ENCODE measurements at regions not wholly inside any gene's neighbourhood (a gene's known extent, or its start where the extent isn't known, plus 50 kb on each side); places are given as distances from the start of the nearest gene placed in this dataset.
A peak's percentile ranks its signal among the peaks of the same experiment; 100 is the strongest.

- DNase-seq: no peak
Measured at GRCh38 chr22:48147404-48147803, 1385.0 kb downstream of the TBC1D22A start.

- no peak for DNase-seq
Measured at GRCh38 chr22:48146426-48146825, 1384.0 kb downstream of the TBC1D22A start.

GRCh38 chr22:48145738-48146137 lies 1383.3 kb downstream of the TBC1D22A start:
- no peak for DNase-seq

- DNase-seq: no peak
Measured at GRCh38 chr22:48144318-48144717, 1381.9 kb downstream of the TBC1D22A start.

- no peak for DNase-seq
Measured at GRCh38 chr22:48143856-48144255, 1381.4 kb downstream of the TBC1D22A start.

- DNase-seq: no peak
Measured at GRCh38 chr22:48142388-48142787, 1379.9 kb downstream of the TBC1D22A start.

- no peak for DNase-seq
Measured at GRCh38 chr22:48141301-48141700, 1378.9 kb downstream of the TBC1D22A start.

GRCh38 chr22:48140261-48140813 lies 1377.9 kb downstream of the TBC1D22A start:
- no peak for DNase-seq

GRCh38 chr22:48139776-48140175 lies 1377.3 kb downstream of the TBC1D22A start:
- no peak for DNase-seq

- DNase-seq: no peak
Measured at GRCh38 chr22:48138855-48139254, 1376.4 kb downstream of the TBC1D22A start.

GRCh38 chr22:48138427-48138826 lies 1376.0 kb downstream of the TBC1D22A start:
- no peak for DNase-seq

GRCh38 chr22:48137640-48138039 lies 1375.2 kb downstream of the TBC1D22A start:
- no peak for DNase-seq

GRCh38 chr22:48135592-48135991 lies 1373.1 kb downstream of the TBC1D22A start:
- no peak for DNase-seq

GRCh38 chr22:48125416-48125815 lies 1363.0 kb downstream of the TBC1D22A start:
- DNase-seq: no peak

GRCh38 chr22:48121984-48122383 lies 1359.5 kb downstream of the TBC1D22A start:
- no peak for DNase-seq

- no peak for DNase-seq
Measured at GRCh38 chr22:48118654-48119053, 1356.2 kb downstream of the TBC1D22A start.

GRCh38 chr22:48116871-48117270 lies 1354.4 kb downstream of the TBC1D22A start:
- no peak for DNase-seq

GRCh38 chr22:48112687-48113521 lies 1350.5 kb downstream of the TBC1D22A start:
- no peak for DNase-seq

- no peak for DNase-seq
Measured at GRCh38 chr22:48106715-48107259, 1344.3 kb downstream of the TBC1D22A start.

GRCh38 chr22:48106215-48106614 lies 1343.8 kb downstream of the TBC1D22A start:
- DNase-seq: no peak

- DNase-seq: no peak
Measured at GRCh38 chr22:48105259-48105658, 1342.8 kb downstream of the TBC1D22A start.

- DNase-seq: peak in 3 of 56 donors; percentile 7 to 11 (median 11)
Measured at GRCh38 chr22:48104766-48105165, 1342.3 kb downstream of the TBC1D22A start.

Measured in amygdala (tissue), 56 donors.